NCI-H1417 (cell line): ENCODE measurements at regions not wholly inside any gene's neighbourhood (a gene's known extent, or its start where the extent isn't known, plus 50 kb on each side); places are given as distances from the start of the nearest gene placed in this dataset.
A peak's percentile ranks its signal among the peaks of the same experiment; 100 is the strongest.
"Not testable (repeated sequence)": the region's sequence is repeated elsewhere in the genome, so short reads cannot be mapped to it uniquely, and the experiment has no call there.

Experiments
- DNase-seq, 3 experiments: peaks; one replicate each; lab custom pipeline; 2025; lab: John Stamatoyannopoulos, UW

- DNase-seq = no peak
Measured at GRCh38 chr6:62819640-62820039, 391.6 kb upstream of the FKBP1C start.

GRCh38 chr6:62808565-62809293 lies 402.5 kb upstream of the FKBP1C start:
- peak in 2 of 3 experiments; percentile 2 to 53 for DNase-seq

DNA sequence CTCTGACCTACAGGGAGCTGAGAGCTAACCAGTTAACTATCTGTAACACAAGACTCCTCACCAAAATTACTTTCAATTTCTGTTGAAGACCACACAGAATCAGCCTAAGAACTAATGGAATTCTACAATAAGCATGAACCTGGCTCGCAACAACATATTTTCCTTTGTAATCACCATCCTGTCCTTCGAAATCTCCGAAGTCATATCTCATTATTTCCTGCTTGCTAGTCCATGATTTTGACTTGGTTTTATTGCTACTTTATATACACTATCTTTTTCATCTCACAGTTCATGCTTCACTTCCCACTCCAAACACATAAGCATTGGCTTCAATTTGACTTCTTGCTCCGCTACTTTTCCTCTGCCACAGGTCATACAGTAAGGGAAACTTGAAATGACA lies 405.8 kb upstream of the FKBP1C start:
- no peak for DNase-seq

DNA sequence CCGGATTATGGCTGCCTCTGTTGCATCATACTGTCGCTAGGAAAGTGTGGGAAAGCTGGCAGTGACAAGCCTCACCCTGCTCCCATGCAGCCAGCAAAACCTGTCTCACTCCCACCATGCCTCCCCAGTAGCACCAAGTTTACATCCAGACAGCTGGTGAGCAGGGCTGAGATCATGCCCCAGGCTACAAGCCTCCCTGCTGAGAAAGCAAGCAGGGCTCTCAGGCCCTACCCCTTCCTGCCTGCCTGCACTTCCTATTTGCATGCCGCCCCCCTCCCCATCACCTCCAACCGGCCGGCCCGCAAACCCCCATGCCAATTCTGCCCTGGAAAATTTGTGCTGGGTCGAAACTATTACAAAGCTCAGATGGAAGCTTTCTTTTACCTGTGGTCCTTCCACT lies 408.2 kb upstream of the FKBP1C start:
- peak in 2 of 3 experiments; percentile 27 to 57 for DNase-seq

DNA sequence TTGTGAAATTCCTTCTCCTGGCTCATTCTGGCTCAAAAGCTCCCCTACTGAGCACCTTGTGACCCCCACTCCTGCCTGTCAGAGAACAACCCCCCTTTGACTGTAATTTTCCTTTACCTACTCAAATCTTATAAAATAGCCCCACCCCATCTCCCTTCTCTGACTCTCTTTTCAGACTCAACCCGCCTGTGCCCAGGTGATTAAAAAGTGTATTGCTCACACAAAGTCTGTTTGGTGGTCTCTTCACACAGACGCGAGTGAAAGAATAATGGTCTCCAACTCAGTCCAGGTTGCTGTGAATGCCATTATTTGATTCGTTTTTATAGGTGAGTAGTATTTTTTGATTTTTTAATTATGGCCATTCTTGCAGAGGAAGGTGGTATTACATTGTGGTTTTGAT lies 414.1 kb upstream of the FKBP1C start:
- no peak for DNase-seq

- peak in 1 of 3 experiments; percentile 58 for DNase-seq
Measured at GRCh38 chr6:62775427-62776022, 435.7 kb upstream of the FKBP1C start.

DNA sequence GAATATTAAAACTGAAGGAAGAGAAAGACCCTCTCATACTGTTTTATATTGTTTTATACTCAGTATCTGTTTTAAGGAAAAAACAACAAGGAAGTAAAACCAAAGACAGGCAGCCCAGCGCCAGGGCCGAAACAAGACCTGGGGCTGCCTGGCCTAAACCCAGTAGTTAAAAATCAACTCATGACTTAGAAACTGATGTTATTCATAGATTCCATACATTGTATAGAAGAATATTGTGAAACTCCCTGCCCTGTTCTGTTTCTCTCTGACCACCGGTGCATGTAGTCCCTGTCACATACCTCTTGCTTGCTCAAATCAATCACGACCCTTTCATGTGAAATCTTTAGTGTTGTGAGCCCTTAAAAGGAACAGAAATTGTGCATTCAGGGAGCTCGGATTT lies 445.1 kb upstream of the FKBP1C start:
- DNase-seq = not testable (repeated sequence)

- DNase-seq = no peak
Measured at GRCh38 chr6:62764841-62765240, 446.4 kb upstream of the FKBP1C start.

- DNase-seq = no peak
Measured at GRCh38 chr6:62763125-62763912, 447.9 kb upstream of the FKBP1C start.

DNA sequence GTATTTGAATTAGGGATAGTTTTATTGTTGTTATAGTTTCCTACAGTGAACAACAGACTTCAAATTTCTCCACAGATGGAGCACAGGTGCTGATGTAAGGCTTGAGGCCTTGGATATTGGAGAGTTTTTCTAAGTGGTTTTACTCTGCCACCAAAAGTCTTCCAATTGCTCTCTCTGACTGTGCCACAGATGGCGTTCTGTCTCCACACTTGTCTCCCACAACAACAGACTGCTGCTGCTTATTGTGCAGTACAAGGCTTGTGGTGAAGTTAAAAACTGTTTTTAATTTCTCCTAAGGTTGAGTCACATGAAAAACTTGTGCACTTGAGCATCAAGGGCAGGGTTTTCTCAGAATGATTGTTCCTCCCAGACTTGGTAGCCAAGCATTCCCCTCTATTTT lies 460.9 kb upstream of the KHDRBS2 start:
- no peak for DNase-seq

- no peak for DNase-seq
Measured at GRCh38 chr6:62746161-62746560, 460.1 kb upstream of the KHDRBS2 start.

DNA sequence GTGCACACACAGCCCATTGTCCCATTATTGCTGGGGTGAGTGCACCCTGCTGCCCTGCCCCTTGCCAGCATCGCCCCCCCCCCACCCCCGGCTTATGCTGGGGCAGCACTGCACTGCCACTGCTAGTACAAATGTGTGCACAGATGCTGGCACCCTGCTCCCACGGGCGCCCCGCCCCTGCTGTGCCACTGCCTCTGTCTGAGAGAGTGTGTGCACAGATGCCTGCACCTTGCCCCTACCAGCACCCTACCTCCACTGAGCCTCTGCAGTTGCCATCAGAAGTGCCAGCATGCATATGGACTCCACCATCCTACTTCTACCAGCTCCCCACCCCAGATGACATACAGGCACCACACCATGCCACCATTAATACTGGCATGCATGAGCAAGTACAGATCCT lies 454.6 kb upstream of the KHDRBS2 start:
- no peak for DNase-seq

- DNase-seq = no peak
Measured at GRCh38 chr6:62740171-62740570, 454.1 kb upstream of the KHDRBS2 start.

DNA sequence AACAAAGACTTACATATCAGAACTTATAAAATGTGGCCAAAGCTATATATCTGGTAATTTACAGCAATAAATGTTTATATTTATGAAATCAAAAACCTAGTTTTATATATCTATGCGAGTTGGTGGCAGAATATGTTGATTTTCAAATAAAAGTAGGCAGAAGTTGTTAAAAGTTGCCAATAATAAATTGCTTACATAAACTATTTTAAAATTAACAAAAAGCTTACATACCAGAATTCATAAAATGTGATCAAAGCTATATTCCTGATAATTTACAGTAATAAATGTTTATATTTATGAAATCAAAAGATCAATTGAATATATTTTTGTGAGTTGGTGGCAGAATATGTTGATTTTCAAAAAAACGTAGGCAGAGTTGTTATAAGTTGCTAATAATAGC lies 451.8 kb upstream of the KHDRBS2 start:
- no peak for DNase-seq

DNA sequence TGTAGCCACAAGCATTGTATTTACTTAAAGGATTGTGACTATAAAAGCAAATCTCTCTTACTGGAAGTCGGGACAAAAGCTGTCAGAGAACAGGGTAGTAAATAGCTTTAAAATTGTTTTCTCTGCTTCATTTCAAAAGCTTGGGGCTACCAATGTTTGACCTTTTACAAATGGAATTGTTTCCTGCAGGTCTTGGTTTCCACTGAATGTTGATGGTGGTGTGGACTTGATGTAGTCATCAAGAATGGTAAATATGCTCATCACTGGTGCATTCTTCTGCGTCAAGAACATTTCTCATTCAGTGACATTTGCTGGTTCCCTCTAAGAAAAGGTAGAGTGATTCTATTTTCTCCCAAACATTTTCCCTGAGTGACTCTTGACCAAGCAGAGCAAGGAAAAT lies 435.4 kb upstream of the KHDRBS2 start:
- no peak for DNase-seq

DNA sequence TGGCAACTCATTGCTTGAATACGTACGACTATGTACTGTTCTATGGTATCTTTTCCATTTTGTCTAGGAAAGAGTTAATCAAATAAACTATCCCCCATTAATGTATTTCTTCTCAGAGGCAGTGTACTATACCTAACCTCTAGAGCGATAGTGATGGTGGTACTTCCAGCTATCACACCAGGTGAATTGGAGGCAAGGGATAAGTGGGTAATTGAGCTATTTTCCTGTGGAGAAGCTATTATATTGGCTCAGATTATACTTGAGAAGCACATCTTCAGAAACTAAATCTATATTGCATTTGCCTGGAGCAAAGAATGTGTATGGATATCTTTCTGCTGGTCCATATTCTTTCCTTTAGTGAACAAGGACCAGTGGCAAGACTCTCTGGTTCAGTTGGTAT lies 430.7 kb upstream of the KHDRBS2 start:
- peak in 2 of 3 experiments; percentile 5 to 73 for DNase-seq

DNA sequence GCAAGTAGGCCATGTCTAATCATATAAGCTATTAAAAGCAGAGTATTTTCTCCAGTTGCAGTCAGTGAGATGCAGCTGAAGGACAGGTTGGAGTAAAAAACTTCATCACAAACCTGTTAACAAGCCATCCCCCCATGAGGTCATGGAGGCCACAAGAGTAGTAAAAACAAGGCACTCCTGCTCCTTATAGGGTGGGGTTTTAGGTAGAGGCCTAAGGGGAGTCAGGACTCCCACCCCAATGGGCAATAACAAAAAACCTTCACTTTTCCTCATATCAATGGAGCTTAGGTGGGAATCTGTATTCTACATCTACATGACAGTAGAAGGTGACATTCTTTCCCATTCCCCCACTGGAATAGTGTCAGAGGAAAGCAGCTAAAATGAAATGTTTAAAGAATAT lies 428.1 kb upstream of the KHDRBS2 start:
- no peak for DNase-seq

- no peak for DNase-seq
Measured at GRCh38 chr6:62711750-62712149, 425.7 kb upstream of the KHDRBS2 start.

- DNase-seq = no peak
Measured at GRCh38 chr6:62707914-62708313, 421.9 kb upstream of the KHDRBS2 start.

DNA sequence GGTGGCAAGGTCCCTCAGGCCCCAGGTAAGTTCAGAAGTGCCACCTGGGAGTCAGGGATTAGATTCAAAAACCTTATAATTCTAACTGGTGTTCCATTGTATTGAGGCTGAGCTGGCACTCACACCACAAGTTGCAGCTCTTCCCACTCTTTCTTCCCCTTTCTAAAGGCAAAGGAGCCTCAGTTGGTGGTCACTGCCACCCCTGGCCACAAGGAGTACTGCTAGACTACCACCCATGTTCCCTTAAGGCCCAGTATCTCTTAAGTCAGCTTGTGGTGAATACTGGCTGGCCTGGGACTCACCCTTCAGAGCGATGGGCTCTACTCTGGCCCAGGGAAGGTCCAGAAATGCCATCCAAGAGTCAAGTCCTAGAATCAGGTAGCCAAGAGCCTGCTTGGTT lies 421.1 kb upstream of the KHDRBS2 start:
- DNase-seq = peak in 1 of 3 experiments; percentile 0

GRCh38 chr6:62683063-62683462 lies 397.0 kb upstream of the KHDRBS2 start:
- no peak for DNase-seq

GRCh38 chr6:62681108-62681507 lies 395.1 kb upstream of the KHDRBS2 start:
- DNase-seq = no peak

DNA sequence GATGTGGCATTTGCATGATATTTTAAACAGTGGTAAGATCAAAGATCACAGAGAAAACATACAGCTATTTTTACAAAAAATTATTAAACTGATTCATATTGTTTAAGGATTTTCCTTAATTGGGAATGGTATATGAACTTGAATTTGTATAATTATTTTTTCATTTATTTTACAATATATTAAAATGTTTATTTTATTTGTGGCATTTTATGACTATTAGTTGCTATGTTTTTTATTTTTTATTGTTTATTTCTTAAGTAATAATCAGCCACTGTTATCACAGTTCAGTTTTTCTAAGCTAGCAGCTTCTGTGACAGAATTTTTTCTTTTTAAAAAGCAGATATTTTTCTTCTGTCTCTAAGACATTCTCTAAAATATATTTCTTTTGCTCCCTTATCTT lies 387.0 kb upstream of the KHDRBS2 start:
- no peak for DNase-seq
